ENCODE measurements at regions not wholly inside any gene's neighbourhood (a gene's known extent, or its start where the extent isn't known, plus 50 kb on each side); places are given as distances from the start of the nearest gene placed in this dataset.
A peak's percentile ranks its signal among the peaks of the same experiment; 100 is the strongest.
"Not testable (repeated sequence)": the region's sequence is repeated elsewhere in the genome, so short reads cannot be mapped to it uniquely, and the experiment has no call there.

DNA sequence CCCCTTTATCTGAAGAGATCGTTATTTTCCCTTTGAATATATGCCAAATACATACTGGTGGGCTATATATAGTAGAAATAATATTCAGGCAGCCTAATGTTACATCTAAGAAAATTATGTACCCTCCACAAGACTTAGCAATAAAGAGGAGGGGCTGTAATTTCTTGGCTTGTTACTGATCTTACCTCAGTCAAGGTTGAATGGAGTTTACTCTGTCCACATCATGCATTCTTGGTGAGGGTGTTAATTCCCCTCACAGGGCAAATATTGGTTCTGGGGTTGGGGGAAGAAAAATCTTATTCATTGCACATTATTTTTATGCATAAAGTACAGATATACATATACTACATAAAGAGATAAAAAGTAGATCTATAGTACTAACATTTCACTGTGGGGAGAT, 145.8 kb upstream of the ANK3 start:
- no peaks in the 10 kb centered on the region for H3K9me3 Mint-ChIP-seq

GRCh38 chr10:60534761-60535389, 145.2 kb upstream of the ANK3 start:
- Mint-ChIP-seq H3K9me3 (no peaks in the 10 kb centered on the region), H3K4me3 (no peak overlapping the region), H3K36me3 (ENCODE audit: insufficient read depth) (no peaks in the 10 kb centered on the region), H3K27ac (ENCODE audit: low read depth) (no peak overlapping the region), H3K4me1 (peaks cover 25% of the 10 kb centered on the region), H3K27me3 (no peaks in the 10 kb centered on the region)
- peak; percentile 43 for ATAC-seq (replicated peaks; ENCODE audit: extremely low read depth, poor library complexity, severe bottlenecking)
- no peak for DNase-seq (ENCODE audit: low spot score in 2 of 2)

More for the DNA sequence above, 145.8 kb upstream of the ANK3 start:
- H3K4me3 Mint-ChIP-seq = no peak overlapping the region
- H3K27me3 Mint-ChIP-seq = no peaks in the 10 kb centered on the region
- H3K4me1 Mint-ChIP-seq = peaks cover 25% of the 10 kb centered on the region
- DNase-seq (ENCODE audit: low spot score in 2 of 2) (no peak), ATAC-seq (replicated peaks; ENCODE audit: extremely low read depth, poor library complexity, severe bottlenecking) (no peak)
- H3K36me3 Mint-ChIP-seq (ENCODE audit: insufficient read depth) = no peaks in the 10 kb centered on the region
- H3K27ac Mint-ChIP-seq (ENCODE audit: low read depth) = no peak overlapping the region

DNA sequence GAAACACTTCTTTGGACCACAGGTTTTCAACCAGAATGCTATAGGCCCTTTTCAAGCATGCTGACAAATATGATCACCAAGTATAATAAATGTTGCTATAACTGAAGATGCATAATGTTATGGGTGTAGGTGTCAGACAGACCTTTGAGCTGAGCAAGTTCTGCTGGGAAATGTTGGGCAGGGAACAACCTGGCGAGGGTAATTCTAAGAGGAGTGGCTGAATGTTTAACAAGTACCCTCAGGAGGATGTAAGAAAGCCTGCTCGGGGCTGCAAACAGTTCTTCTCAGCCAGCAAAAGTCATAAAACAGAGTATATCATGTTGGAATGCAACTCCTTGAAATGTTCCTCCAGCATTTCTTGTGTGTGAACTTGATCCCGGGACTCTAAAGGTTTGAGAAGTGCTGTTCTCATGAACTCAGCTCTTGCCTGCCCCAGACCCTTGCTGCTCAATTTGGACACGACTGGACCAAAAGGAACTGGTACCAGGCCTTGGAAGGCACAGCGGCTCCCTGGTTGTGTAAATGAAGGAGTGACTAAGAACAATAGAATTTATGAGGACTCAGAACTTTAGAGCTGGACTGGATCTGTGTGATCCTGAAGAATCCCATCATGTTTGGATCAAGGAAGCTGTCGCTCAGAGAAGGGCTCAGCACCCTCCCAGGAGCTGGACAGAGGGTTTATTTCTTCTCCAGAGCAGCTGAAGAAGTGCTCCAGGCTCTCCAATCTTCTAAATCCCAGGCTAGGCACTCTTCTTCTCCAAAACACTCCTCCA, 143.2 kb upstream of the ANK3 start:
- Mint-ChIP-seq H3K9me3 (no peaks in the 10 kb centered on the region), H3K27me3 (no peaks in the 10 kb centered on the region), H3K4me3 (no peak overlapping the region), H3K27ac (ENCODE audit: low read depth) (no peak overlapping the region), H3K36me3 (ENCODE audit: insufficient read depth) (peaks cover 3% of the 10 kb centered on the region), H3K4me1 (peaks cover 19% of the 10 kb centered on the region)
- DNase-seq (ENCODE audit: low spot score in 2 of 2) (no peak), ATAC-seq (replicated peaks; ENCODE audit: extremely low read depth, poor library complexity, severe bottlenecking) (no peak)

GRCh38 chr10:60531006-60531405, 141.3 kb upstream of the ANK3 start:
- no peak for DNase-seq (ENCODE audit: low spot score in 2 of 2)
- H3K9me3 Mint-ChIP-seq = no peaks in the 10 kb centered on the region
- no peaks in the 10 kb centered on the region for H3K27me3 Mint-ChIP-seq
- H3K4me1 Mint-ChIP-seq = peaks cover 10% of the 10 kb centered on the region
- ATAC-seq (replicated peaks; ENCODE audit: extremely low read depth, poor library complexity, severe bottlenecking) = no peak
- no peak overlapping the region for H3K27ac Mint-ChIP-seq (ENCODE audit: low read depth)
- peaks cover 3% of the 10 kb centered on the region for H3K36me3 Mint-ChIP-seq (ENCODE audit: insufficient read depth)
- no peak overlapping the region for H3K4me3 Mint-ChIP-seq

DNA sequence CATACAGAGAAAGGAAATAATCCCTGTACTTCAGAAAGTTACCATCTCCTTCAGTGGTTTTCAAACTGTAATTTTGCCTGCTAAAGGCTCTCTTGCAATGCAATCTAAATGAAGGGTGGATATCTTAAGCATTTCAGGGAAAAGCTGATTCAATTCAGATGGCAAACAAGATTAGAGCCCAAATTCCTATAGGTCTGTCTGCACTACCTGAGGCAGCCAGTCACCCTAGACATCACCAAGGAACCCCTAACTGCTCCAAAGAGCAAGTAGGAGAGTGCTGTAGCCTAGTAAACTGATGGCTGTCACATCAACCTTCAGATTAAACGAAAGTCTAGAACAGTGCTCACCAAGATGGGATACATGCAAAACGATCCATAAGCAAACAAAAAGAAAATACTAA, 138.0 kb upstream of the ANK3 start:
- Mint-ChIP-seq H3K9me3 (no peaks in the 10 kb centered on the region), H3K27ac (ENCODE audit: low read depth) (no peak overlapping the region), H3K4me1 (no peaks in the 10 kb centered on the region), H3K36me3 (ENCODE audit: insufficient read depth) (peaks cover 5% of the 10 kb centered on the region), H3K27me3 (no peaks in the 10 kb centered on the region), H3K4me3 (no peak overlapping the region)
- no peak for ATAC-seq (replicated peaks; ENCODE audit: extremely low read depth, poor library complexity, severe bottlenecking)
- no peak for DNase-seq (ENCODE audit: low spot score in 2 of 2)

GRCh38 chr10:60525716-60526585, 136.3 kb upstream of the ANK3 start:
- ATAC-seq (replicated peaks; ENCODE audit: extremely low read depth, poor library complexity, severe bottlenecking) = no peak
- Mint-ChIP-seq H3K27me3 (no peaks in the 10 kb centered on the region), H3K4me3 (no peak overlapping the region), H3K4me1 (peaks cover 4% of the 10 kb centered on the region), H3K27ac (ENCODE audit: low read depth) (no peak overlapping the region), H3K9me3 (no peaks in the 10 kb centered on the region), H3K36me3 (ENCODE audit: insufficient read depth) (peaks cover 5% of the 10 kb centered on the region)
- DNase-seq (ENCODE audit: low spot score in 2 of 2) = no peak

DNA sequence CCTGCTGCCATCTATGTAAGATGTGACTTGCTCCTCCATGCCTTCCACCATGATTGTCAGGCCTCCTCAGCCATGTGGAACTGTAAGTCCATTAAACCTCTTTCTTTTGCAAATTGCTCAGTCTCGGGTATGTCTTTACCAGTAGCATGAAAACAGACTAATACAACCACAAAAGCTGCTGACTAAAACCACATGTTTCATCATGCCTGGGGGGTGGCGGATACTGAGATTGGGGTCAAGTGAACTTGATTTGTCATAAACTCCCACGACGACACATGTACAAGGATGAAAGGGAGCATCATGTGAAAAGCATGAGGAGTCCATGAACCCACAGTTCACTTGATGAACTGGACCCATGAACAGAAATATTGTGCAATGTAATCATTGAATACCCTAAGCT, 134.9 kb upstream of the ANK3 start:
- Mint-ChIP-seq H3K27ac (ENCODE audit: low read depth) (no peak overlapping the region), H3K4me1 (peaks cover 9% of the 10 kb centered on the region), H3K4me3 (no peak overlapping the region), H3K36me3 (ENCODE audit: insufficient read depth) (peaks cover 5% of the 10 kb centered on the region), H3K9me3 (no peaks in the 10 kb centered on the region), H3K27me3 (no peaks in the 10 kb centered on the region)
- no peak for DNase-seq (ENCODE audit: low spot score in 2 of 2)
- no peak for ATAC-seq (replicated peaks; ENCODE audit: extremely low read depth, poor library complexity, severe bottlenecking)

DNA sequence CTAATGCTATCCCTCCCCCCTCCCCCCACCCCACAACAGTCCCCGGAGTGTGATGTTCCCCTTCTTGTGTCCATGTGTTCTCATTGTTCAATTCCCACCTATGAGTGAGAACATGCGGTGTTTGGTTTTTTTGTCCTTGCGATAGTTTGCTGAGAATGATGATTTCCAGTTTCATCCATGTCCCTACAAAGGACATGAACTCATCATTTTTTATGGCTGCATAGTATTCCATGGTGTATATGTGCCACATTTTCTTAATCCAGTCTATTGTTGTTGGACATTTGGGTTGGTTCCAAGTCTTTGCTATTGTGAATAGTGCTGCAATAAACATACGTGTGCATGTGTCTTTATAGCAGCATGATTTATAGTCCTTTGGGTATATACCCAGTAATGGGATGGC, 133.7 kb upstream of the ANK3 start:
- not testable (repeated sequence) for H3K36me3 Mint-ChIP-seq (ENCODE audit: insufficient read depth); ATAC-seq (replicated peaks; ENCODE audit: extremely low read depth, poor library complexity, severe bottlenecking); H3K27me3 Mint-ChIP-seq; DNase-seq (ENCODE audit: low spot score in 2 of 2); H3K9me3 Mint-ChIP-seq; H3K4me3 Mint-ChIP-seq; H3K27ac Mint-ChIP-seq (ENCODE audit: low read depth)
- peaks cover 11% of the 10 kb centered on the region for H3K4me1 Mint-ChIP-seq

DNA sequence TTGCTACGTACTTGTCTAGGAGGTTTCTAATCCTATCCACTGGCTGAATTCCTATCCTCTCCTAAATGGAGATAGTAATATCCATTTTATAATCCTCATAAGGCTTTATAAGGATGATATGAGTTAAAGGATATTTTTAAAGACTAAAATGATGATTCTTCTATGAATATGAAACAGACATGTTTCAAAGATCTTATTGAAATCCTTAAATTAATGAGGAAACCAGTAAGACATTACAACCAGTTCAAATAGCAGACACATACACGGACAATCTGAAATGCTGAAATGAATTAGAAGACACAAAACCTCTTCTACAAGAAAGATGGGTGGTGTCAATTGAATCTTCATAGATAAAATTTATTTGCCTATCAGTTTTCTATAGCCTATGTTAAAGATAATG, 132.9 kb upstream of the ANK3 start:
- DNase-seq (ENCODE audit: low spot score in 2 of 2) (no peak), ATAC-seq (replicated peaks; ENCODE audit: extremely low read depth, poor library complexity, severe bottlenecking) (no peak)
- Mint-ChIP-seq H3K4me3 (no peak overlapping the region), H3K27ac (ENCODE audit: low read depth) (no peak overlapping the region), H3K36me3 (ENCODE audit: insufficient read depth) (peaks cover 2% of the 10 kb centered on the region), H3K4me1 (peaks cover 11% of the 10 kb centered on the region), H3K9me3 (no peaks in the 10 kb centered on the region), H3K27me3 (no peaks in the 10 kb centered on the region)

DNA sequence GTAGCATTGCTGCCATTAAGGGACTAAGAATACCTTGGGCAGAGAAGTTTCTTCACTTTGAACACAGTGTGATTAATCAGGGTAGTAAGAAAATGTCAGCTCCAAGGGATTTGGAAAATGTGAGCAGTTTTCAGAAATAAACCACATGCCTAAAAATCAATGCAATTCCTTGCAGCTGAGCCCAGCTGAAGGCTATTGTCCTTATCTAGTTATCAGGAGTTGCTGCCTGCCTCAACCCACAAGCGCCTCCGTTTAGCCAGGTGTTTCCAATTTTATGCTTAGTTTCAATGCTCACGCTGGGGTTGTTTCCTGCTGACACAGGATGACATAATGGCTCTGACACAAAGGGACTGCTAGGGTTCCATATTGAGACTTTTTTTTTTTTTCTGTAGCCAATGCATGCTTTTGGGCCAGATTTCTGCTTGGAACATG, 132.3 kb upstream of the ANK3 start:
- ATAC-seq (replicated peaks; ENCODE audit: extremely low read depth, poor library complexity, severe bottlenecking) (no peak), DNase-seq (ENCODE audit: low spot score in 2 of 2) (no peak)
- Mint-ChIP-seq H3K9me3 (no peaks in the 10 kb centered on the region), H3K36me3 (ENCODE audit: insufficient read depth) (peaks cover 2% of the 10 kb centered on the region), H3K27ac (ENCODE audit: low read depth) (no peak overlapping the region), H3K27me3 (no peaks in the 10 kb centered on the region), H3K4me3 (no peak overlapping the region), H3K4me1 (peaks cover 11% of the 10 kb centered on the region)

- H3K4me1 Mint-ChIP-seq = peaks cover 35% of the 10 kb centered on the region
- H3K27ac Mint-ChIP-seq (ENCODE audit: low read depth) = no peak overlapping the region
- ATAC-seq (replicated peaks; ENCODE audit: extremely low read depth, poor library complexity, severe bottlenecking) = no peak
- no peak overlapping the region for H3K4me3 Mint-ChIP-seq
- no peaks in the 10 kb centered on the region for H3K9me3 Mint-ChIP-seq
- H3K36me3 Mint-ChIP-seq (ENCODE audit: insufficient read depth) = no peaks in the 10 kb centered on the region
- H3K27me3 Mint-ChIP-seq = no peaks in the 10 kb centered on the region
- DNase-seq (ENCODE audit: low spot score in 2 of 2) = no peak
Observed at GRCh38 chr10:60518745-60519144, 129.1 kb upstream of the ANK3 start.

- H3K27me3 Mint-ChIP-seq = no peaks in the 10 kb centered on the region
- no peak for ATAC-seq (replicated peaks; ENCODE audit: extremely low read depth, poor library complexity, severe bottlenecking)
- peaks cover 35% of the 10 kb centered on the region for H3K4me1 Mint-ChIP-seq
- no peak for DNase-seq (ENCODE audit: low spot score in 2 of 2)
- no peak overlapping the region for H3K4me3 Mint-ChIP-seq
- H3K27ac Mint-ChIP-seq (ENCODE audit: low read depth) = no peak overlapping the region
- H3K9me3 Mint-ChIP-seq = no peaks in the 10 kb centered on the region
- H3K36me3 Mint-ChIP-seq (ENCODE audit: insufficient read depth) = no peaks in the 10 kb centered on the region
Observed at GRCh38 chr10:60517805-60518204, 128.1 kb upstream of the ANK3 start.
